ENCODE measurements at regions not wholly inside any gene's neighbourhood (a gene's known extent, or its start where the extent isn't known, plus 50 kb on each side); places are given as distances from the start of the nearest gene placed in this dataset.
"Not testable (repeated sequence)": the region's sequence is repeated elsewhere in the genome, so short reads cannot be mapped to it uniquely, and the experiment has no call there.

DNA sequence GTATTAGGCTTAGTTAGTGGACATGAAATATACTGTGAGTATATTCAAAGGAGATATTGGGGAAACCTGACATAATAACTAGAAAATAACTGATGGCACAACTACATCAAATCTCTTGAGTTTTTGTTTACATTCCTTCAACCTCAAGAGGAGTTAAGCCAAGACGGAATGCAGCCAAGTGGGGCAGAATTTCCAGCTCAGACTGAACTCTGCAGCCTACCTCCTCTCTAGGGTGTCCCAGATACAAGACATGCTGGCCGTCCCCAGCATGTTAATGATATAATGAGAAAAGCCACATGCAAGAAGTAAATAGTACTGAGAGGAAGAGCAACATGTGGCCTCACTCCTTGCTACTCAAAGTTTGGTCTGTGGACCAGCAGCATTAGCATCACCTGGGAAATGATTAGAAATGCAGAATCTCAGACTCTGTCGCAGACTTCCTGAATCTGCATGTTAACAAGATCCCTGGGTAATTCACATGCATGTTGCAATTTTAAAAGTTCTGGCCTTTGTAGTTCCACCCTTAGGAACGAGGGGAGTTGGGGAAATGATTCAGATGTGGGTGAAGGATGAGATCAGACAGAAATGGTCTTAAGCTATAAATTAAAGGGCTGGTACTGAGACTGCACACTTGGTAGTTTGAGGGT, 118.4 kb upstream of the CACUL1 start:
- no peak for DNase-seq

DNA sequence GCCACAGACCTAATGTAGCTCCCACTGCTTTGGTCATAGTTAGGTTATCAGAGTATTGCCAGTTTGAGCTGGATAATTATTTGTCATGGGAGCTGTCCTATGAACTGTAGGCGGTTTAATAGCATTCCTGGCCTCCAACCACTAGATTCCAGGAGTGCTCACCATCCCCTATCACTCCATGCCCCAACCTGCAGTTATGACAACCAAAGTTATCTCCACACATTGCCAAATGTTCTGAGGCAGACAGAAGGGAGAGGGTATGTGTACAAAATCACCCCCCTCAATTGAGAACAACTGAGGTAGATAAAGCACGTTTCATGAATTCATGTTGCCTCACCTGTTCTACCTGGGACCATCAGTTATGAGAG, 119.0 kb upstream of the CACUL1 start:
- no peak for DNase-seq

DNA sequence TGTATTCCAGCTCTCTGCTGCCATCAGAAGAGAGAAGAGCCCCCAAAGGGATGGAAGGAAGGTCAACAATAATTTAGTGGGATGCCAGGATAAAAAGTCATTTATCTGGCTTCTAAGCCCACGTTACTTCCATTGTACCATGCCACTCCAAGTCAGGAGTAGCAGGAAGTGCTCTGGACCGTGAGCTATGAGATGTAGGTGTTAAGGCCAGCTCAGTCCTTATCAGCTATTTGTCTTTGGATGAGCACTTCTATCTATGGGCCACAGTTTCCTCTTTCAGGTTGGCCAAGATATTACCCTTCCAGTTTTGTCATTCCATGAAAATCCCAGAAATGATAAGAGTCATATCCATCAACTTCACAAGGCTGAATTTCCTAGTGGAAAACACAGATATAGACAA, 119.4 kb upstream of the CACUL1 start:
- DNase-seq, result no peak

DNA sequence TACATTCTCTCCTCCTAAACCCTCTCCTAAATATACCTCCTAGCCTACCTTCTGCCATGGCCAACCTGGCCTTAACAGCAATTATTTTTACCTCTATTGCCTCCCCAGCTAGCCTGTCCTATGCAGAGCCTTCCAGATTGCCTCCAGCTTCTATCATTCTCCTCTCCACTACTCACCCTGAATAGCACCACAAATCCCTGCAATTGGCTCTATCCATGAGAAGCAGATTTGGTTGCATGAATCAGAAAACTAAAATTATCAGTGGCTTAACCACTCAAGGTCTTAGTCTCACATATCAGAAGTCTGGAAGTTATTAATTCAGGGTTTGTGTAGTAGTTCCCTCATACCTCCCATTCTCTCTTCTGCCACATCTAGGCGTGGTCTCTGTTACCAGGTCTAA, 120.3 kb upstream of the CACUL1 start:
- DNase-seq, result no peak

DNA sequence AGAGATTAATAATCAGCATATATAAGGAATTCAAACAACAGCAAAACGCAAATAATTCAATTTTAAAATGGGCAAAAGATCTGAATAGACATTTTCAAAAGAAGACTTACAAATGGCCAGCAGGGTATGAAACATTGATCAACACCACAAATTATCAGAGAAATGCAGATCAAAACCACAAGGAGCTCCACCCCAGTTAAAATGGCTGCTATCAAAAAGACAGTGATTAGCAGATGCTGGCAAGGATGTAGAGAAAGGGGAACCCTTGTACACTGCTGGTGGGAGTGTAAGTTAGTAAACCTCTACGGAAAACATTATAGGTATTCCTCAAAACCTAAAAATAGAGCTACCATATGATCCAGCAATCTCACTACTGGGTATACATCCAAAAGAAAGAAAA, 128.0 kb upstream of the CACUL1 start:
- no peak for DNase-seq

DNA sequence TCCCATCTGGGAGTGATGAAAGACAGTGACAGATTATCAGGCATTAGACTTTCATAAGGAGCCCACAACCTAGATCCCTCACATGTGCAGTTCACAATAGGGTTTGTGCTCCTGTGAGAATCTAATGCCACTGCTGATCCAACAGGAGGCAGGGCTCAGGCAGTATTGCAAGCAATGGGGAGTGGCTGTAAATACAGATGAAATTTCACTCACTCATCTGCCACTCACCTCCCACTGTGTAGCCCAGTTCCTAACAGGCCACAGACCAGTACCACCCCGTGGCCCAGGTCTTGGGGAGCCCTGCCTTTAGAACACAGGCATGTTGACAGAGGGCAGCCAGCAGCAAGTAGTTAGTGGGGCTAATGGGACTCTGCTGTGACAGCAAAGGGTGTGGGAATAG, 137.3 kb upstream of the NANOS1 start:
- no peak for DNase-seq

DNA sequence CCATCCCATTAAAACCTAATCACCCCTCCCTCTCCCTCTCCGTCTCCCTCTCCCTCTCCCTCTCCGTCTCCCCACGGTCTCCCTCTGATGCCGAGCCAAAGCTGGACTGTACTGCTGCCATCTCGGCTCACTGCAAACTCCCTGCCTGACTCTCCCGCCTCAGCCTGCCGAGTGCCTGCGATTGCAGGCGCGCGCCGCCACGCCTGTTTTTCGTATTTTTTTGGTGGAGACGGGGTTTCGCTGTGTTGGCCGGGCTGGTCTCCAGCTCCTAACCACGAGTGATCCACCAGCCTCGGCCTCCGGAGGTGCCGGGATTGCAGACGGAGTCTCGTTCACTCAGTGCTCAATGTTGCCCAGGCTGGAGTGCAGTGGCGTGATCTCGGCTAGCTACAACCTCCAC, 134.6 kb upstream of the NANOS1 start:
- DNase-seq, result not testable (repeated sequence)

DNA sequence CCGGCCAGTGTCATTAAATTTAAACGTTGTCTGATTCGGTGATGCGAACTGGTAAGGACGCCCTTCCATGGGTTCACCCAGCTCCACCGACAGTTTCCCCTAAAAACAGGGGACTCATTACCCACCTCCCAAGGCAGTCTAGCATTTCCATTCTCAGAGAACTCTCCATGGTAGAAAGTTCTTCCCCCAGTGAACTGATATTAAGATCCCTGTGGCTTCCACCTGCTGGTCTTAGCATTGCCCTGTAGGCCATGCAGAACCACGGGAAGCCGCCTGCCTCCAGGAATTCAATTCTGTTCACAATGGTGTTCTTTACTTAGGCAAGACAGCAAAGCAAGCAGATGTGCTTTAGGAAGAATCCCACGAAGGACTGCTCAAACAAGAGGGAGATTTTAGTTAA, 128.9 kb upstream of the NANOS1 start:
- no peak for DNase-seq

DNA sequence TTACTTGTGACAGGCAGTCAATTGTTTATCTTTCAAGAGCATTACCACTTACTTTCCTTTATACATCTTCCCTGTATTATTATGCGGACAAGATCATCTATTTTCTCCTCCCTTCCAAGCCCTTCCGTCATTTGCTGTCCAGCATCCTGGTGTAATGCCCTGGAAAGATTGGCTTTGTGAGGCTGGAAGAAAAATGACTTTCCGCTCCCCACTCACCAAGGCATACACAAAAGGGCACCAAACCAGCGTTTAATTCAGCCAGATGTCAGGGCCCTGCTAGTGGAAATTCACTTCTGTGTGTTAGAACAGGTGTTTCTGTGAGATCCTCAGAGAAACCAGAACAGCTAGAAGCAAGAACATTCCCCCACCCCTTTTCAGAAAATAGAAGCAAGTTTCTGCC, 128.1 kb upstream of the NANOS1 start:
- peak; percentile 59 for DNase-seq

DNA sequence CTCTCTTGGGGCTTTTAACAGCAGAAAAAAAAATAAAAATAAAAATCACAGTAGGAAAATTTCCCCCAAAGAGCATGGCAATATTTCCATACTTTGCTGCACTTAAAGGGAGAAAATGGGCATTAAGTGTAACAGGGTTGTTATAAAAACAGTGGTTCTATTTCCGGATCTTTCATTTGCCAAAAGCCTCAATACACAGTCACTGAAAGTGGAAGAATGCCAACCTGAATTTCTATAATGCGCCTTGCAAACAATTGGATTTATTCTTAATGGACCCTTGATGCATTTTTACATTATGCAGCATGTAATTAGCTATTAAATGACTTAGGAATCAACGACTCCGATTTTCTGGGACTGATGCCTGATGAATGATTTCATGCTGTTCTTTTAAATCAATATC, 127.6 kb upstream of the NANOS1 start:
- DNase-seq, result no peak

DNA sequence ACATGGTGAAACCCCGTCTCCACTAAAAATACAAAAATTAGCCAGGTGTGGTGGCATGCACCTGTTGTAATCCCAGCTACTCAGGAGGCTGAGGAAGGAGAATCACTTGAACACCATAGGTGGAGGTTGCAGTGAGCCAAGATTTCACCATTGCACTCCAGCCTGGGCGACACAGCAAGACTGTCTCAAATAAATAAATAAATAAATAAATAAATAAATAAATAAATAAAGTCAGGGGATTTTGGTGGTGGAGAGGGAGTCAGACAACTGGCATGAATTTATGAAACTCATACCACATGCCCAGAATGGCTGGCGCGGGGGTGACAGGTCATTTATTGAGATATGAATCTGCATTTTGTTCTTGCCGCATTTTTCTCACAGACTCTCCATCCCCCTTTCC, 126.9 kb upstream of the NANOS1 start:
- not testable (repeated sequence) for DNase-seq

DNA sequence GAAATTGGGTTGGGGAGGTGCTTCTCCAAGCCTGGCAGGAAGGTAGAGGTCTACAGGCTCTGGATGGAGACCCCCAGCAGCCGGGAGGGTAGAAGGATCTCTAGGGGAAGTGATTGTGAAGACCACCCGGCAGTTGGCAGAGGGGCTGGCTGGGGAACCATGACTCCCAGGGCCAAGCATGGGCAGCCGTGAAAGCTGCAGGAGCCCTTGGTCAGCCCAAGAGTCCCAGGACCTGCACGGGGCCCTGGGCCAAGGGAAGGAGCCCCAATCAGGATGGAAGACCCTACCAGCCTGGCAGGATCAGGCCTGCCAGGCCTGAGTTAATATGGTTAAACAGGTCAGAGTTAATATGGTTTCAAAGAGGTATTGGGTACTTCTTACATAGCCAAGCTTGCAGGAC, 126.3 kb upstream of the NANOS1 start:
- no peak for DNase-seq

DNA sequence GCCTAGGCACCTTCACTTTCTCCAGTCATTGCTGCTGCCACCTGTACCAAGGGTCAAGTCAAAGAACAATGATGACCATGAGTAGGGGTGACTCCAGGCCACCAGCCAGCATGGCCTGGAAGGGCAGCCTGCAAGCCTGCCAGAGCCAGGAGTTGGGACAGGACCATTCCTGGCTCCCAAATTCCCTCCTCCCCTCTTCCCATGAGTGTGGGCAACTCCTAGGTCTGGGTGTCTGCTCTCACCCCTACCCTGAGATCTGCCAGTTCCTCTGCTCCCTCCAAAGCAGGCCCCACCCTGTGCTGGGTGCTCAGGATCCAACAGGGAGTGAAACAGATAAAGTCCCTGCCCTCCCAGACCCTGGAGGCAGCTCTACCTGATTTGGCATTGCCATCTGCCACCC, 125.8 kb upstream of the NANOS1 start:
- DNase-seq, result no peak

DNA sequence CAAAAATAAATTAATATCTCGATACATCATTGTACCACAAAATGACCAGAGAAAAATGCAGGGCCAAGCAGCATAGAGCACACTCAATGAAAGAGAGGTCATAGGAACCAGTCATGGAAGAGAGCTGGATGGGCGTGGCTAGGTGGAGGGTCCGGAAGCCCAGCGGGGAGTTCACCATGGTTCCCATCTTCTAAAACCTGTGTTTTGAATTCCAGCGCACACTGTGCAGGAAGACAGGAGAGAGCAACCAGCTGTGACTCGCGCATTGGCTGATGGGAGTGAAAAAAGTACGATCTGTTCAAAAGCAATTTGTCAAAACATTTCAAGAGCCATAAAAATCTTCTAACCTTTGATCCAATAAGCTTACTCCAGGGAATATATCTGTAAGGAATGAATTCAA, 125.2 kb upstream of the NANOS1 start:
- no peak for DNase-seq

DNA sequence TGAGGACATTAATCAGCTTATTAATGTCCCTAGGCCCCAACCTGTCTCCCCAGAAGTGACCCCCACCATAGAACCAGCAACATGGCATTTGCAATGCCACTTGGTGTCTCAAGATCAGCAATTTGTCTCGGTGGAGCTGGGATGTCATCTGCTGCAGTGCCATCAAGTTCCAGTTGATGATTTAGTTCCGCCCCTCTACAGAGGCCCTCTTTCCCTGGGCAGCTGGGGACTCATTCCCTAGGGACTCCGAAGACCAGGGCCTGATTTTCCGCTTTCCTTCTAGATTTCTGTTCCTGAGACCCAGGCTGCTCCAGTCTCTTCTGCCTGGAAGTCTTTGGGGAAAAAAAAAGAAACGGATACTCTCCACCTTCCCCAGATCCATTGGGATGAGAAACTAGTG, 122.5 kb upstream of the NANOS1 start:
- no peak for DNase-seq

DNA sequence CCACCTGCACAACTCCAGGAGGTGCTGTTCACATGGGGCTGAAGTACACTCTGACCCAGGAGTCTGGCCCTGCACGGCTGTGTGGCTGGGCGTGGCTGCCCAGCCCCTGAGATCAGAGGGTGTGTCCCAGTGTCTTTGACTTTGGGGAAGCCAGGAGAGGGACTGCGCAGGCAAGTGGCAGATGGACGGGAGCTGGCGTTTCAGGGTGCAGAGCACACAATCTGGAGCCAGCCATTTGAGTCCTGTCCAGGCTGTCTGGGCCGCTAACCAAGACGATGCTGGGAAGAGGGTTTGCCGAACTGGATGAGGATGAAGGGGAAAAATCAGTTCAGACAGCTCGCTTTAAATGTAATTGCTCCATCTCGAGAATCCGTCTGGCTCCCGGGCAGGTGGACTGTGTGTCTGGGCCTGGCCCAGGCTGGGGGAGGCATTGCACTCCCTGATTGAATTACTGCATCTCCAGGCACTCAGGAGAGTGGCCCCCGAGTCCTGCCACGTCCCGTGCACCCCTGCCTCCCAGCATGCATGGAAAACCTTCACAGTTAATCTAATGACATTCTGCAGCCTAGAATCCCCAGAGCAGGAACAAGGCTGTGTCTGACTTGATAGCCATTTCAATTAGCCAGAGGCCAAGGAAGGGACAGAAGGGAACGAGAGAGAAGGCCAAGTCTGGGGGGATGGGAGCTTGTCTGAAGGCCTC, 120.8 kb upstream of the NANOS1 start:
- DNase-seq, result peak; percentile 50

DNA sequence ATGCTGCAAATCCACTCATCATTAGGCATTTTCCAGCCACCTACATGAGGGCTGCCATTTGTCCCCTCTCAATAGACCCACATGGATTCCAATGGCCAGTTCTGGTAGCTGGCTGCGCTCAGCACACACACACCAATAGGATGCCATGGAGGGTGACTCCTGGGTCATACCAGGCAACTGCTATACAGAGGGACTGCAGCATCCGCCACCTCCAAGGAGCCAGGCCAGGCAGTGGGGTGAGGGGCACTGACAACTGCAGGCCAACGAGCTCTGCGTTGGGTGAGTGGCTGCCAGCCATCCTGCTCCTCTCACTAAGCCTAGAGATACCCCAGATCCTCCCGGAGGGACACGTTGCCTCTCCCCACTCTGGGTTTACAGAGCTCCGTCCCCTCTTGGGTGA, 118.8 kb upstream of the NANOS1 start:
- no peak for DNase-seq

DNA sequence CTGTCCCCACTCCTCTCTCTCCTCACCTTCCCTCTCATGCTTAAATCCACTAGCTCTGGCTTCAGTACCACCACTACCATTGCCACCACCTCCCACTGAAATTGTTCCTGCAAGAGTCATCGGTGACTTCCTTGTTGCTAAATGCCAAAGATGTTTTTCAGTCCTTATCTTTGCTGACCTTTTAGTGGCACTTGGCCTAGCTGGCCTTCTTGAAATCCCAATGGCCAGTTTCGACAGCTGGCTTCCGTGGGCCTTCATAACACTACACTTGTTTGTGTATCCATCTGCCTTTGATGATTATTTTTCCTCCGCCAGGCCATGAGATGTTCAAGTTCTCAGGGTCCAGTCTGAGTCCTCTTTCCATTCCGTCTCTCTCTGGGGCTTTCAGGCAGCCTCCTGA, 118.2 kb upstream of the NANOS1 start:
- DNase-seq, result no peak

DNA sequence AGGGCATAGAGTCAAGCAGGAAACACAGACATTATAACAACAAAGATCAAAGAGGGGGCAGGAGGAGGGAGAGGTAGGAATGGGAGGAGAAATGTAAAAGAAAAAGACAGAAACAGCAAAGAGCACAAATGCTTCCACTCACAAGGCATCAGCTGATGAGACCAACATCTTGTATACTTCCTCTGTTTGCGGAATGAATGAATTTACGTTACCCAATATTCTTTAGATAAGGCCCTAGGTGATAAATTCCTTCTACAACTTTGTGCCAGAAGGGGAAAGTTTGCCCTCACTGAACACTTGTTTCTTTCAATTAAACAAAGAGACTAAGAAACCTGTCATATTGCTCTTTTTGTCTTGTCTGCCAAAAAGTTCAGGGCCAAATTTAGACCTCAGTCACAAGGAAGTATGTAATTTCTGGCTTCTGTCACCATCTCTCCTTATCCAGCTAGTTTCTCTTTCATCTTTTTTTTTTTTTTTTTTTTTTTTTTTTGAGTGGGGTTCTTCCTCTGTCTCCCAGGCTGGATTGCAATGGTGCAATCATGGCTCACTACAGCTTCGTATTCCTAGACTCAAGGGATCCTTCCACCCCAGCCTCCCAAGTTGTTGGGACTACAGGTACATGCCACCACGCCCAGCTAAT, 116.4 kb upstream of the NANOS1 start:
- no peak for DNase-seq

DNA sequence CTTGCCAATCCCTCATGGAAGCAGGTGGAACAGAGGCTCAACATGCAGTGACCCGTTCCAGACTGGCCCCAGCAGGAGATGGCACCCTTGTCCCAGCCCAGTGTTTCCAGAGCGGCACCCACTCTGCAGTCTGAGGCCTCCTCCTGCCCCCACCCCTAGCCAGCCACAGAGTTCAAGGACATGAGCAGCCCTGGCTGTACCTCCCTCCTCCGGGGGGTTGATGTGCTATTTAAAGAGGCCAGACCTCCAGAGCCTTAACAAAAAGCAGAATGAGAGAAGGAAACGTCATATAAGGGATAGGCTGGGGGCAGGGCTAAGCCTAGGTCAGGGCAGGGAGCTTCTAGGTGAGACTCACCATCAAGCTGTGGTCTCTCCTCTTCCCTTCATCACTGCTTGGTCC, 115.7 kb upstream of the NANOS1 start:
- no peak for DNase-seq

DNA sequence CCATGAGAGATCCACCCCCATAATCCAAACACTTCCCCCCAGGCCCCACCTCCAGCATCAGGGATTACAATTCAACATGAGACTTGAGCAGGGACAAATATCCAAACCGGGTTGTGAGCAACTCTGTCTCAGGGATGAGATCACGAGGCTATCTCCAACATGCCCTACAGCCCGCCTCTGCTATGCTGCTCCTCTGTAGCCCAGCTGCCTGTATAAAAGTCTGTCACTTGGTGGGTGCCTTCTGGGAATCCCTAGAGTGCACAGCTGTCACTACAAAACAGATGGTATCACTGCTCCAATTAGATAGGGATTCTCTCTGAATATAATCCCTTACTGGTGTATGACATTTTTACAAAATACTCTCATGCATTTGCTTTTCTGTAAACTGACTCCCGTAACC, 114.9 kb upstream of the NANOS1 start:
- peak; percentile 36 for DNase-seq

DNA sequence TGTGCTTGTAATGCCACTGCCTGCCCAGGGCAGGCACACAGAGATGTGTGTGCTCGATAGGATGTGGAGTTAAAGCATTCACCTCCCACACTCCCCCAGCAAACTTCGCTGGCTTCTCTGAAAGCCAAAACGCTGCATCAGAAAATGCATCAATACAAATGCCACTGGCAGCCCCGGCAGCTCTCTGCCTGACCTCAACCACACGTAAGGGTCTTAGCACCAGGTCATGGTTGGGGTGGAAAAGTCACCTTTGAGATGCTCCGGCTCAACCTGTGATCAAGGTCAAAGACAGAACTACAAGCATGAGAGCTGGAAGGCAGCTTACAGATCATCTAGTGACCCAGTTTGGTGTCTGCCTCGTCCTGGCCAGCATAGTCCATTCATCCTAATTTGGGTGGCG, 114.4 kb upstream of the NANOS1 start:
- DNase-seq, result no peak

DNA sequence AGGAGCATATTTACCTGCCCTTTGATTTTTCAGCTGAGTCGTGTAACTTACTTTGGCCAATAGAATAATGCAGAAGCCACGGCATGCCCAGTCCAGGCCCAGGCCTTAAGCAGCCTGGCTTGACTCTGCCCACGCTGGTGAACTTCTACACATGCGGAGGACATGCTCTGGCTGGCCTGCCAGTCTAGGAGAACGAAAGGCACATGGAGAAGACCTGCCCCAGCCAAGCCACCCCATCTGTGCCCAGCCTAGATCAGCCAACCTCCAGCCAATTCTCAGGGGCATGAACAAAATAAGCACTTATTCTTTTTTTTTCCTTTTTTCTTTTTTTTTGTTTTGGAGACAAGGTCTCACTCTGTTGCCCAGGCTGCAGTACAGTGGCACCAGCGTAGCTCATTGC, 112.7 kb upstream of the NANOS1 start:
- no peak for DNase-seq

DNA sequence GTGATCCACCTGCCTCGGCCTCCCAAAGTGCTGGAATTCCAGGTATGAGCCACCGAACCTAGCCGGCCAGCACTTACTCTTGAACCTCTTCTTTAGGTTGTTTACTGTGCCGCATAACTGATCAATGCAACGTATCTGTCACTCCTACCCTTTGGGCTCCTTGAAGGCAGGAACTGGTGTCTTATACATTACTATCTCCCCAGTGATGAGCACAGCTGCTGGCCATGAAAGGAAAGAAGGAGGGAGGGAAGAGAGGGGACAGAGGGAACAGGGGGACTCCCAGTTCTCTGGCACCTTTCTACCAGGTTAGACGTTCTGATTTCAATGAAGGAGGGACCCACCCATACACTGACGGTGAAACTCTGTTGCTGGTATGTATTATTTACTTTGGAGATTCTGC, 111.8 kb upstream of the NANOS1 start:
- DNase-seq, result no peak

DNA sequence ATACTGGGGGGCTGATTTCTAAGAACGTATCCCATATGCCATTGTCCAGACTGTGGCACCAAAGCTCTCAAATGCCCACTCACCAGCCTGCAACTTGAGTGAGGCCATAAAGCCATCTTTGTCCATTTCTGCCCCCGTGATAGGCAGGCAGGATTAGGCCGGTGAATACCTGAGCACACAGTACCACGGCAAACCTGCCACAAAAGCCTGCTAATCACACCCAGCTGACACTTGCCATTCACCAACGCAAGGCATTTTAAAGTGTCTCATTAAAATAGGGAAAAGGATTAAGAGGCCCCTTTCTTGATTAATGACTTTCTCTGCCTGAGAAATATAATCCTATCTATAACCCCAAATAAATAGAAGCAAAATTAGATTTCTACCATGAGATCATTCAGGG, 111.4 kb upstream of the NANOS1 start:
- DNase-seq, result no peak
